ENCODE measurements at regions not wholly inside any gene's neighbourhood (a gene's known extent, or its start where the extent isn't known, plus 50 kb on each side); places are given as distances from the start of the nearest gene placed in this dataset.
"Not testable (repeated sequence)": the region's sequence is repeated elsewhere in the genome, so short reads cannot be mapped to it uniquely, and the experiment has no call there.

DNA sequence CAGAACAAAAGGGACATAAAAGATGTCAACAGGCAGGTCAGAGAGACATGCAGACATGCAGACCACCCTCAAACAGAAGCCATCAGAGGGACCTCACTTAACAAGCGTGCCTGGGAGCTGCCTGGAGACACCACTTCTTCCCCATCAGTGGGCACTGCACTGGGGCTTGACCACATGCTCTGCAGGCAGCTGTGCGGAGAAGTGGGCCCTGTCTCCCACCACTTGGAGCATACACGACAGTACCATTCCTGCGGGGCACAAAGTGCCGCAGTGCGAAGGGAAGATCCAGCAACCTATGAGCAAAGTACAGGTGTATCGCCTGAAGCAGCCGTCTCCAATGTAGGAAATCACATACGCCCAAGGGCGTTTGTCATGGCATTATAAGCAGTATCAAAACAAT lies 150.5 kb upstream of the FOXD4L5 start:
- Histone ChIP-seq H3K36me3 (no peaks in the 10 kb centered on the region), H3K27me3 (ENCODE audit: insufficient read depth, low read depth, severe bottlenecking) (no peaks in the 10 kb centered on the region), H3K4me3 (ENCODE audit: low read depth, low read length) (no peak overlapping the region), H3K27ac (no peak overlapping the region), H3K9me3 (ENCODE audit: severe bottlenecking) (no peaks in the 10 kb centered on the region)
- TF ChIP-seq, protein P1, sequence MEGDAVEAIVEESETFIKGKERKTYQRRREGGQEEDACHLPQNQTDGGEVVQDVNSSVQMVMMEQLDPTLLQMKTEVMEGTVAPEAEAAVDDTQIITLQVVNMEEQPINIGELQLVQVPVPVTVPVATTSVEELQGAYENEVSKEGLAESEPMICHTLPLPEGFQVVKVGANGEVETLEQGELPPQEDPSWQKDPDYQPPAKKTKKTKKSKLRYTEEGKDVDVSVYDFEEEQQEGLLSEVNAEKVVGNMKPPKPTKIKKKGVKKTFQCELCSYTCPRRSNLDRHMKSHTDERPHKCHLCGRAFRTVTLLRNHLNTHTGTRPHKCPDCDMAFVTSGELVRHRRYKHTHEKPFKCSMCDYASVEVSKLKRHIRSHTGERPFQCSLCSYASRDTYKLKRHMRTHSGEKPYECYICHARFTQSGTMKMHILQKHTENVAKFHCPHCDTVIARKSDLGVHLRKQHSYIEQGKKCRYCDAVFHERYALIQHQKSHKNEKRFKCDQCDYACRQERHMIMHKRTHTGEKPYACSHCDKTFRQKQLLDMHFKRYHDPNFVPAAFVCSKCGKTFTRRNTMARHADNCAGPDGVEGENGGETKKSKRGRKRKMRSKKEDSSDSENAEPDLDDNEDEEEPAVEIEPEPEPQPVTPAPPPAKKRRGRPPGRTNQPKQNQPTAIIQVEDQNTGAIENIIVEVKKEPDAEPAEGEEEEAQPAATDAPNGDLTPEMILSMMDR (IDR thresholded peaks at IDR 0.05; ENCODE audit: low read depth, low read length), result no peak
- no peak for DNase-seq

DNA sequence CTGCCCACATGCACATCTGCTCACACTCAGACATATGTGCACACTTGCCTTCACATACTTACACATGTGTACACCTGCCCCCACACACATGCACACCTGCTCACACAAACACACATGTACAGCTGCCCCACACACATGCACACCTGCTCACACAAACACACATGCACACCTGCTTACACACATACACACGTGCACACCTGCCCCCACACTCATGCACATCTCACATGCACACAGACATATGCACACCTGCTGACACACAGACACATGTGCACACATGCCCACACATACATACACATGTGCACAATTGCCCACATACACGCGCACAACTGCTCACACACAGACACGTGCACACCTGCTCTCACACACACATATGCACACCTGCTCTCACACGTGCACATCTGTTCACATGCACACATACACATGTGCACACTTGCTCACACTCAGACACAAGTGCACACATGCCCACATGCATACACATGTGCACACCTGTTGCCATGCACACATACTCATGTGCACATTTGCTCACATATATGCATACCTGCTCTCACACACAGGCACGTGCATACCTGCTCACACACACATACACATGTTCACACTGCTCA lies 147.8 kb upstream of the FOXD4L5 start:
- Histone ChIP-seq H3K4me3 (ENCODE audit: low read depth, low read length) (no peak overlapping the region), H3K27ac (no peak overlapping the region), H3K27me3 (ENCODE audit: insufficient read depth, low read depth, severe bottlenecking) (no peaks in the 10 kb centered on the region), H3K36me3 (no peaks in the 10 kb centered on the region), H3K9me3 (ENCODE audit: severe bottlenecking) (no peaks in the 10 kb centered on the region)
- no peak for DNase-seq
- TF ChIP-seq, protein P1 (IDR thresholded peaks at IDR 0.05; ENCODE audit: low read depth, low read length), result no peak

DNA sequence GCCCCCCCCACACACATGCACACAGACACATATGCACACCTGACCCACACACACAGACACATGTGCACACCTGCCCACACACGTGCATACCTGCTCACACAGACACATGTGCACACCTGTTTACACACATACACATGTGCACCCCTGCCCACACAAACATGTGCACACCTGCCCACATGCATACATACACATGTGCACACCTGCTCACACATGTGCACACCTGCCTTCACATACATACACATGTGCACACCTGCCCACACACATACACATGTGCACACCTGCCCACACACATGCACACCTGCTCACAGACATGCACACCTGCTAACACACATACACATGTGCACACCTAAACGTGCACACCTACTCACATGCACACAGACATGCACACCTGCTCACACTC lies 147.0 kb upstream of the FOXD4L5 start:
- H3K4me3 ChIP-seq (ENCODE audit: low read depth, low read length), result no peak overlapping the region
- H3K9me3 ChIP-seq (ENCODE audit: severe bottlenecking), result no peaks in the 10 kb centered on the region
- no peaks in the 10 kb centered on the region for H3K36me3 ChIP-seq
- TF ChIP-seq, protein P1 (IDR thresholded peaks at IDR 0.05; ENCODE audit: low read depth, low read length), result no peak
- H3K27me3 ChIP-seq (ENCODE audit: insufficient read depth, low read depth, severe bottlenecking), result no peaks in the 10 kb centered on the region
- no peak overlapping the region for H3K27ac ChIP-seq
- no peak for DNase-seq

DNA sequence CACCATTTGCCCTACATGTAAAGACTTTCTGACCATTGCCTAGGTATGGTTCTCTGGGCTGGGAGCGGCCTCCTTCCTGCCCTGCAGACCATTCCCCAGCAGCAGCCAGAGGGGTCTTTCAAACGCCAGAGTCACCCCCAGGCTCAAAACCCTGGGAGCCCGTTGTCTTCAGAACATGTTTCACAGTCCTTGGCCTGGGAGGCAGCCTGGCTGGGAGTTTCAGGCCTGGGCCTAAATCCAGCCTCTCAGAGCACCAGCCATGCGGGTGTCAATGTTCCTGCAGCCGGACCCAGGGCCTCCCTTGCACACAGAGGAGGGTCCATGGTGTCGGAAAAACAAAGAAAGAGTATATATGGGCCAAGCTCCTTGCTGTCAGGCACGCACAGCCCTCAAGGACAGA lies 145.2 kb upstream of the FOXD4L5 start:
- no peak overlapping the region for H3K4me3 ChIP-seq (ENCODE audit: low read depth, low read length)
- no peak for DNase-seq
- peaks cover 1% of the 10 kb centered on the region for H3K9me3 ChIP-seq (ENCODE audit: severe bottlenecking)
- TF ChIP-seq, protein P1 (IDR thresholded peaks at IDR 0.05; ENCODE audit: low read depth, low read length), result no peak
- no peaks in the 10 kb centered on the region for H3K36me3 ChIP-seq
- no peak overlapping the region for H3K27ac ChIP-seq
- no peaks in the 10 kb centered on the region for H3K27me3 ChIP-seq (ENCODE audit: insufficient read depth, low read depth, severe bottlenecking)

DNA sequence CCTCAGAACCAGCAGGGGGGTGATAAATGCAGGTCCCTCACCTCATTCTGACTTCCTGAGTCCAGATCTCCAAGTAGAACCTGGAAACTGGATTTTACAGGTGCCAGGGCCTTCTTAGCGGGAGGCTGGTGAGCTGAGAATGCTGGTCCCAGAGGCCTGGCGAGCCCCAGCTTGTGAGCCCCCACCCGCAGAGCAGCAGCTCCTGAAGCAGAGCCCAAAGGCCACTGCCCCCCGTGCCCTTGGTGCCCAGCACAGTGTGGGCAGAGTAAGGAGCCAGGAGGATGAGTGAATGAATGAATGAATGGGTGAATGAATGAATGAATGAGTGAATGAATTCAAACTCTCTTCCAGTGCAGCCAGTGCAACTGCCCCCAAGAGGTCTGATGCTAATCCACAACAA lies 142.4 kb upstream of the FOXD4L5 start:
- not testable (repeated sequence) for H3K27me3 ChIP-seq (ENCODE audit: insufficient read depth, low read depth, severe bottlenecking); H3K27ac ChIP-seq; DNase-seq; H3K9me3 ChIP-seq (ENCODE audit: severe bottlenecking); H3K4me3 ChIP-seq (ENCODE audit: low read depth, low read length); H3K36me3 ChIP-seq

DNA sequence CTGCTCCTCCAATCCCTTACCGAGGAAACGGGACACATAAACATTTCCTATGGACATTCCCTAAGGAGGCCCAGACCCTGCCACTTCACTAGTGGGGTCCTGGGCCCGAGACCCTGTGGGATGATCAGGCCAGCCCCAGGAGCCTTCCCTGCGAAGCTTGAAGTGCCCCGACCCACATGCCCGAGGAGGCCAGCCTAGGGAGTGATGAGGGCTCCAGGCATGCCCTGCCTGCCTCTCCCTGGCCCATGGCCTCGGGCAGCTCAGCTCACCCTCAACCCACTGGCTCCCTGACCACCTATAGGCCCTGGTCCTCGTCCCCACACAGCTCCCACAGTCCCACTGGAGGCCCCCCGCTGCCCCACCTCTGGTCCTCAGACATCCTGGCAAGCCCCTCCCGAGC lies 141.8 kb upstream of the FOXD4L5 start:
- H3K9me3 ChIP-seq (ENCODE audit: severe bottlenecking); H3K4me3 ChIP-seq (ENCODE audit: low read depth, low read length); H3K36me3 ChIP-seq; H3K27me3 ChIP-seq (ENCODE audit: insufficient read depth, low read depth, severe bottlenecking); DNase-seq; H3K27ac ChIP-seq: not testable (repeated sequence)

DNA sequence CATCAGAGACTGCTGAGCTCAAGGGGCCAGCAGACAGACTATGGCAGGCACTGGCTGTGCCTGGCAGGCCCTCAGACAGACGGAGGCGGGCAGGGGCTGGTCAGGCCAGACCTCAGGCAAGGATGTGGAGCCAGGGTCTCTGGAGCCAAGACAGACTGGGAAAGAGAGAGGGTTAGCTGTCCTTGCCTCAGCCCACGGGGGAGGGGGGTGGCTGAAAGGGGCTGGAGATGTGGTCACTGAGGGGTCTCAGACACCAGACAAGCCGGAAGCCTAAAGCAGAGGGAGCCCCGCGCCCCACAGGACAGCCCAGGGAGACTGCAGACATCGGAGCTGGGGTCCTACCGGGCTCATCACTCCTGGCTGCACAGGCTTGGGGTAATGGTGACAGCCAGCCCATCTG lies 141.2 kb upstream of the FOXD4L5 start:
- Histone ChIP-seq H3K27me3 (ENCODE audit: insufficient read depth, low read depth, severe bottlenecking) (no peaks in the 10 kb centered on the region), H3K9me3 (ENCODE audit: severe bottlenecking) (peaks cover 2% of the 10 kb centered on the region), H3K36me3 (no peaks in the 10 kb centered on the region), H3K27ac (no peak overlapping the region), H3K4me3 (ENCODE audit: low read depth, low read length) (no peak overlapping the region)
- no peak for DNase-seq
- TF ChIP-seq, protein P1 (IDR thresholded peaks at IDR 0.05; ENCODE audit: low read depth, low read length), result no peak

DNA sequence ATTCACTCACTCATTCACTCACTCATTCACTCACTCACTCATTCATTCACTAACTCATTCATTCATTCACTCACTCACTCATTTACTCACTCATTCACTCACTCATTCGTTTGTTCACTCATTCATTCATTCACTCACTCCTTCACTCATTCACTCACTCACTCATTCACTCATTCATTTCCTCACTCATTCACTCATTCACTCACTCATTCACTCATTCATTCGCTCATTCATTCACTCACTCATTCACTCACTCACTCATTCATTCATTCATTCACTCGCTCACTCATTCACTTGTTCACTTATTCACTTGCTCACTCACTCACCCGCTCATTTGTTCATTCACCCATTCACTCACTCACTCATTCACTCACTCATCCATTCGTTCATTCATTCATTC lies 140.2 kb upstream of the FOXD4L5 start:
- H3K27me3 ChIP-seq (ENCODE audit: insufficient read depth, low read depth, severe bottlenecking); H3K4me3 ChIP-seq (ENCODE audit: low read depth, low read length); H3K36me3 ChIP-seq; H3K27ac ChIP-seq; DNase-seq; H3K9me3 ChIP-seq (ENCODE audit: severe bottlenecking): not testable (repeated sequence)

DNA sequence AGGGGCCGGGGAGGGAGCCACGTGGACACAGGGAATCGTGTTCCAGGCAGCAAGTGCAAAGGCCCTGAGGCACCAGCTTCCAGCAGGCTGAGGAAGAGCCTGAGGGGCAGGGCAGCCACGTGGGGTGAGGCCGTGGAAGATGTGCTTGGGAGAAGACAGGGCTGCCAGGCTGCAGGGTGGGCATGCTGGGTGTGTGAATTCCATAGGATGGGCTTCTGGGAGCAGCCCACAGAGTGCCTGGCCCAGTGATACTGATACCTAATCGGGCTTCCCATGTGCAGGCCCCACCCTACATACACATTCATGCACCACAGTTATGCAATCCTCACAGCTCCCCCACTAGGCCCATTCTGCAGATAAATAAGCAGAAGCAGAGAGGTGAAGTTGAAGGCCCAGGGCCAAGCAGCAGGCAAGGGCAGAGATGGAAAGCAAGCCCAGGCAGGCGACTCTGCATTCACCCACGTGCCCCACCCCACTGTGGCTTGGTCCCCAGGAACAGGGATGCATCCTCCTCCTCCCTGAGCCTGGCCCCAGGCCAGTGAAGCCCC lies 139.5 kb upstream of the FOXD4L5 start:
- not testable (repeated sequence) for H3K27me3 ChIP-seq (ENCODE audit: insufficient read depth, low read depth, severe bottlenecking); H3K9me3 ChIP-seq (ENCODE audit: severe bottlenecking)

More for the DNA sequence above, 139.5 kb upstream of the FOXD4L5 start:
- not testable (repeated sequence) for DNase-seq; H3K36me3 ChIP-seq; H3K4me3 ChIP-seq (ENCODE audit: low read depth, low read length); H3K27ac ChIP-seq
